Mucosa of descending colon (tissue), 3 donors: ENCODE measurements at regions not wholly inside any gene's neighbourhood (a gene's known extent, or its start where the extent isn't known, plus 50 kb on each side); places are given as distances from the start of the nearest gene placed in this dataset.

ENCODE experiments used
- ATAC-seq: fragments of 200-7000 bp; cut with Tn5 transposase; one replicate; pipeline ENCODE4 v1.9.1; 2020; ENCODE audit warnings: mild to moderate bottlenecking, moderate library complexity
- DNase-seq, 3 donors: peaks; one replicate each; pipeline ENCODE4 v3.0.0-alpha.2; 2020
- H3K36me3 ChIP-seq: fragments of 200-600 bp; one replicate; pipeline ENCODE4 v1.8.0; 2021; ENCODE audit warnings: low read depth, mild to moderate bottlenecking
- H3K4me1 ChIP-seq: fragments of 200-600 bp; one replicate; pipeline ENCODE4 v1.8.0; 2021; ENCODE audit warnings: low read depth, mild to moderate bottlenecking
- H3K4me3 ChIP-seq: fragments of 200-600 bp; one replicate; pipeline ENCODE4 v1.8.0; 2021; ENCODE audit warnings: mild to moderate bottlenecking
- H3K9me3 ChIP-seq: fragments of 200-600 bp; one replicate; pipeline ENCODE4 v1.8.0; 2021; ENCODE audit warnings: mild to moderate bottlenecking
- CTCF ChIP-seq: fragments of 200-600 bp; IDR thresholded peaks from one replicate; pipeline ENCODE4 v1.8.0; 2022; ENCODE audit warnings: antibody characterized with exemption, mild to moderate bottlenecking
- intact Hi-C, 2 donors: fragments of 100-400 bp; cut with DNase I in 1 of 2; cut with micrococcal nuclease in 1 of 2; formaldehyde crosslinking; loops; one replicate each; pipeline versions ENCODE4 v1.11.0 to v1.11.1; 2022; cut with DNase I, micrococcal nuclease
- donor health status: DM: no; HTN: no; CAD: no; lungs with moderate emphysema.
- donor health status: DM: no; HTN: no; CAD: no.
- donor health status: DM: no; HTN: yes; CAD: no.

GRCh38 chr16:6946802-6947201 lies 385.8 kb upstream of the RBFOX1 start:
- H3K4me3 ChIP-seq = no peak overlapping the region
- DNase-seq = no peak
- ATAC-seq = no peak
- no peaks in the 10 kb centered on the region for H3K4me1 ChIP-seq
- no peak for TF ChIP-seq CTCF
- intact Hi-C loops = no loop called here
- no peaks in the 10 kb centered on the region for H3K36me3 ChIP-seq
- H3K9me3 ChIP-seq = no peaks in the 10 kb centered on the region

GRCh38 chr16:6946106-6946505 lies 386.5 kb upstream of the RBFOX1 start:
- H3K9me3 ChIP-seq = no peaks in the 10 kb centered on the region
- H3K4me1 ChIP-seq = no peaks in the 10 kb centered on the region
- intact Hi-C loops = no loop called here
- TF ChIP-seq CTCF = no peak
- ATAC-seq (no peak), DNase-seq (no peak)
- no peaks in the 10 kb centered on the region for H3K36me3 ChIP-seq
- no peak overlapping the region for H3K4me3 ChIP-seq

- intact Hi-C loops = no loop called here
- H3K9me3 ChIP-seq = no peaks in the 10 kb centered on the region
- H3K4me3 ChIP-seq = no peak overlapping the region
- ATAC-seq (no peak), DNase-seq (no peak)
- no peaks in the 10 kb centered on the region for H3K36me3 ChIP-seq
- no peak for TF ChIP-seq CTCF
- H3K4me1 ChIP-seq = no peaks in the 10 kb centered on the region
Observed at GRCh38 chr16:6940968-6941367, 391.7 kb upstream of the RBFOX1 start.

- ATAC-seq (no peak), DNase-seq (no peak)
- H3K9me3 ChIP-seq = no peaks in the 10 kb centered on the region
- H3K36me3 ChIP-seq = no peaks in the 10 kb centered on the region
- intact Hi-C loops = no loop called here
- H3K4me1 ChIP-seq = no peaks in the 10 kb centered on the region
- TF ChIP-seq CTCF = no peak
- H3K4me3 ChIP-seq = no peak overlapping the region
Observed at GRCh38 chr16:6937641-6938040, 395.0 kb upstream of the RBFOX1 start.

GRCh38 chr16:6932871-6933385 lies 399.7 kb upstream of the RBFOX1 start:
- no peaks in the 10 kb centered on the region for H3K4me1 ChIP-seq
- no peaks in the 10 kb centered on the region for H3K9me3 ChIP-seq
- H3K4me3 ChIP-seq = no peak overlapping the region
- intact Hi-C loops = no loop called here
- no peaks in the 10 kb centered on the region for H3K36me3 ChIP-seq
- ATAC-seq (no peak), DNase-seq (no peak)
- TF ChIP-seq CTCF = no peak

GRCh38 chr16:6929868-6930267 lies 402.8 kb upstream of the RBFOX1 start:
- Histone ChIP-seq H3K4me3 (no peak overlapping the region), H3K4me1 (no peaks in the 10 kb centered on the region), H3K9me3 (no peaks in the 10 kb centered on the region), H3K36me3 (no peaks in the 10 kb centered on the region)
- intact Hi-C loops = no loop called here
- TF ChIP-seq CTCF = no peak
- DNase-seq (no peak), ATAC-seq (no peak)
